ENCODE measurements at regions not wholly inside any gene's neighbourhood (a gene's known extent, or its start where the extent isn't known, plus 50 kb on each side); places are given as distances from the start of the nearest gene placed in this dataset.

- intact Hi-C loops (cut with DNase I; ENCODE audit: low total_unique reads), result no loop called here
- Histone ChIP-seq H3K36me3 (no peaks in the 10 kb centered on the region), H3K27ac (no peak overlapping the region), H3K4me1 (no peaks in the 10 kb centered on the region), H3K4me3 (no peak overlapping the region), H3K9me3 (no peaks in the 10 kb centered on the region), H3K27me3 (no peaks in the 10 kb centered on the region)
- TF ChIP-seq POLR2AphosphoS5 (IDR thresholded peaks at IDR 0.05), result no peak
- no peak for TF ChIP-seq CTCF (IDR thresholded peaks at IDR 0.05)
- TF ChIP-seq POLR2A (IDR thresholded peaks at IDR 0.05), result no peak
- no peak for DNase-seq (ENCODE audit: low spot score in 2 of 2)
Observed at GRCh38 chr1:38536089-38536488, 323.5 kb downstream of the RRAGC start.

GRCh38 chr1:38534473-38534823 is 325.1 kb downstream of the RRAGC start:
- Histone ChIP-seq H3K27me3 (no peaks in the 10 kb centered on the region), H3K4me1 (no peaks in the 10 kb centered on the region), H3K4me3 (no peak overlapping the region), H3K27ac (no peak overlapping the region), H3K9me3 (no peaks in the 10 kb centered on the region), H3K36me3 (no peaks in the 10 kb centered on the region)
- no peak for DNase-seq (ENCODE audit: low spot score in 2 of 2)
- TF ChIP-seq POLR2A (IDR thresholded peaks at IDR 0.05) (no peak), CTCF (IDR thresholded peaks at IDR 0.05) (no peak), POLR2AphosphoS5 (IDR thresholded peaks at IDR 0.05) (no peak)
- intact Hi-C loops (cut with DNase I; ENCODE audit: low total_unique reads), result no loop called here

GRCh38 chr1:38533772-38534472 is 325.6 kb downstream of the RRAGC start:
- TF ChIP-seq POLR2AphosphoS5 (IDR thresholded peaks at IDR 0.05) (no peak), CTCF (IDR thresholded peaks at IDR 0.05) (no peak), POLR2A (IDR thresholded peaks at IDR 0.05) (no peak)
- DNase-seq (ENCODE audit: low spot score in 2 of 2), result no peak
- intact Hi-C loops (cut with DNase I; ENCODE audit: low total_unique reads), result no loop called here
- H3K27ac ChIP-seq, result no peak overlapping the region
- no peak overlapping the region for H3K4me3 ChIP-seq
- no peaks in the 10 kb centered on the region for H3K36me3 ChIP-seq
- no peaks in the 10 kb centered on the region for H3K9me3 ChIP-seq
- H3K27me3 ChIP-seq, result no peaks in the 10 kb centered on the region
- H3K4me1 ChIP-seq, result no peaks in the 10 kb centered on the region

GRCh38 chr1:38530957-38531356 is 328.6 kb downstream of the RRAGC start:
- Histone ChIP-seq H3K27ac (no peak overlapping the region), H3K27me3 (no peaks in the 10 kb centered on the region), H3K4me3 (no peak overlapping the region), H3K4me1 (no peaks in the 10 kb centered on the region), H3K9me3 (no peaks in the 10 kb centered on the region), H3K36me3 (no peaks in the 10 kb centered on the region)
- TF ChIP-seq POLR2AphosphoS5 (IDR thresholded peaks at IDR 0.05) (no peak), POLR2A (IDR thresholded peaks at IDR 0.05) (no peak), CTCF (IDR thresholded peaks at IDR 0.05) (no peak)
- intact Hi-C loops (cut with DNase I; ENCODE audit: low total_unique reads), result no loop called here
- no peak for DNase-seq (ENCODE audit: low spot score in 2 of 2)

- Histone ChIP-seq H3K27ac (no peak overlapping the region), H3K36me3 (no peaks in the 10 kb centered on the region), H3K4me3 (no peak overlapping the region), H3K4me1 (no peaks in the 10 kb centered on the region), H3K27me3 (no peaks in the 10 kb centered on the region), H3K9me3 (no peaks in the 10 kb centered on the region)
- intact Hi-C loops (cut with DNase I; ENCODE audit: low total_unique reads), result no loop called here
- no peak for TF ChIP-seq CTCF (IDR thresholded peaks at IDR 0.05)
- TF ChIP-seq POLR2A (IDR thresholded peaks at IDR 0.05), result no peak
- no peak for TF ChIP-seq POLR2AphosphoS5 (IDR thresholded peaks at IDR 0.05)
- DNase-seq (ENCODE audit: low spot score in 2 of 2), result no peak
Observed at GRCh38 chr1:38529946-38530345, 329.6 kb downstream of the RRAGC start.

All from breast epithelium (tissue), 4 donors.